T-helper 17 cell (primary cell): ENCODE measurements at regions not wholly inside any gene's neighbourhood (a gene's known extent, or its start where the extent isn't known, plus 50 kb on each side); places are given as distances from the start of the nearest gene placed in this dataset.
"Not testable (repeated sequence)": the region's sequence is repeated elsewhere in the genome, so short reads cannot be mapped to it uniquely, and the experiment has no call there.

Source experiments
- ATAC-seq: fragments of 150-1000 bp; cut with Tn5 transposase; 2 replicates; pipeline ENCODE4 v1.10.0; 2021; ENCODE audit warnings: mild to moderate bottlenecking, moderate library complexity
- DNase-seq, 3 donors: peaks; one replicate each; pipeline versions ENCODE4 v3.0.0 to v3.0.0-alpha.2; 2020 to 2021
- H3K9me3 ChIP-seq: one replicate; pipeline ENCODE4 v1.7.0; 2013; ENCODE audit warnings: low read length, mild to moderate bottlenecking; ENCODE audit not compliant: control insufficient read depth, poor library complexity, severe bottlenecking
- H3K27ac Mint-ChIP-seq: one replicate; pipeline ENCODE4 v1.8.0; 2022; ENCODE audit warnings: mild to moderate bottlenecking, moderate library complexity, mixed read lengths
- H3K27me3 Mint-ChIP-seq: one replicate; pipeline ENCODE4 v1.8.0; 2022; ENCODE audit warnings: mixed read lengths
- H3K36me3 Mint-ChIP-seq: one replicate; pipeline ENCODE4 v1.8.0; 2022; ENCODE audit warnings: low read depth, mixed read lengths
- H3K4me1 Mint-ChIP-seq: one replicate; pipeline ENCODE4 v1.8.0; 2022; ENCODE audit warnings: mild to moderate bottlenecking, mixed read lengths
- H3K4me3 Mint-ChIP-seq: one replicate; pipeline ENCODE4 v1.8.0; 2022; ENCODE audit warnings: mild to moderate bottlenecking, moderate library complexity, mixed read lengths

GRCh38 chr21:9766890-9767591 is 754.3 kb upstream of the TPTE start:
- H3K9me3 ChIP-seq, result peaks cover 11% of the 10 kb centered on the region
- H3K4me1 Mint-ChIP-seq, ATAC-seq, DNase-seq, H3K27me3 Mint-ChIP-seq, H3K36me3 Mint-ChIP-seq, H3K4me3 Mint-ChIP-seq, H3K27ac Mint-ChIP-seq: not testable (repeated sequence)

GRCh38 chr21:9767592-9768375 is 753.6 kb upstream of the TPTE start:
- no peaks in the 10 kb centered on the region for H3K4me1 Mint-ChIP-seq
- peaks cover 11% of the 10 kb centered on the region for H3K9me3 ChIP-seq
- no peak overlapping the region for H3K27ac Mint-ChIP-seq
- H3K27me3 Mint-ChIP-seq, result no peaks in the 10 kb centered on the region
- ATAC-seq (no peak), DNase-seq (no peak)
- H3K4me3 Mint-ChIP-seq, result no peak overlapping the region
- no peaks in the 10 kb centered on the region for H3K36me3 Mint-ChIP-seq

- H3K4me1 Mint-ChIP-seq, ATAC-seq, DNase-seq, H3K36me3 Mint-ChIP-seq, H3K27me3 Mint-ChIP-seq, H3K4me3 Mint-ChIP-seq, H3K9me3 ChIP-seq, H3K27ac Mint-ChIP-seq: not testable (repeated sequence)
These were observed 752.8 kb upstream of the TPTE start for GRCh38 chr21:9768376-9769130.

GRCh38 chr21:9769131-9769498 is 752.3 kb upstream of the TPTE start:
- not testable (repeated sequence) for H3K4me3 Mint-ChIP-seq, ATAC-seq

GRCh38 chr21:9769718-9770690 is 751.4 kb upstream of the TPTE start:
- ATAC-seq, H3K4me3 Mint-ChIP-seq, DNase-seq, H3K9me3 ChIP-seq, H3K4me1 Mint-ChIP-seq, H3K27me3 Mint-ChIP-seq, H3K27ac Mint-ChIP-seq, H3K36me3 Mint-ChIP-seq: not testable (repeated sequence)

More at GRCh38 chr21:9769131-9769498, 752.3 kb upstream of the TPTE start:
- DNase-seq, H3K27me3 Mint-ChIP-seq, H3K9me3 ChIP-seq, H3K36me3 Mint-ChIP-seq, H3K27ac Mint-ChIP-seq, H3K4me1 Mint-ChIP-seq: not testable (repeated sequence)

GRCh38 chr21:9771466-9772347 is 749.7 kb upstream of the TPTE start:
- not testable (repeated sequence) for H3K4me3 Mint-ChIP-seq, H3K36me3 Mint-ChIP-seq, H3K4me1 Mint-ChIP-seq, DNase-seq, H3K27ac Mint-ChIP-seq, H3K27me3 Mint-ChIP-seq, H3K9me3 ChIP-seq, ATAC-seq

- Mint-ChIP-seq H3K27me3 (no peaks in the 10 kb centered on the region), H3K4me3 (no peak overlapping the region), H3K27ac (no peak overlapping the region), H3K36me3 (no peaks in the 10 kb centered on the region), H3K4me1 (no peaks in the 10 kb centered on the region)
- DNase-seq, result no peak
- peaks cover 3% of the 10 kb centered on the region for H3K9me3 ChIP-seq
- no peak for ATAC-seq
These were observed 749.1 kb upstream of the TPTE start for GRCh38 chr21:9772348-9772672.

- H3K36me3 Mint-ChIP-seq, H3K9me3 ChIP-seq, H3K27ac Mint-ChIP-seq, H3K4me3 Mint-ChIP-seq, H3K27me3 Mint-ChIP-seq, DNase-seq, H3K4me1 Mint-ChIP-seq, ATAC-seq: not testable (repeated sequence)
These were observed 748.4 kb upstream of the TPTE start for GRCh38 chr21:9772877-9773420.

- Mint-ChIP-seq H3K4me1 (no peaks in the 10 kb centered on the region), H3K4me3 (no peak overlapping the region), H3K27ac (no peak overlapping the region), H3K36me3 (no peaks in the 10 kb centered on the region), H3K27me3 (no peaks in the 10 kb centered on the region)
- DNase-seq (no peak), ATAC-seq (no peak)
- H3K9me3 ChIP-seq, result peaks cover 3% of the 10 kb centered on the region
These were observed 747.0 kb upstream of the TPTE start for GRCh38 chr21:9774347-9774746.

- H3K4me3 Mint-ChIP-seq, ATAC-seq, H3K9me3 ChIP-seq, H3K27ac Mint-ChIP-seq, H3K4me1 Mint-ChIP-seq, DNase-seq, H3K27me3 Mint-ChIP-seq, H3K36me3 Mint-ChIP-seq: not testable (repeated sequence)
These were observed 746.3 kb upstream of the TPTE start for GRCh38 chr21:9774901-9775593.

GRCh38 chr21:9775877-9776276 is 745.5 kb upstream of the TPTE start:
- DNase-seq, H3K36me3 Mint-ChIP-seq, H3K27ac Mint-ChIP-seq, H3K27me3 Mint-ChIP-seq, H3K4me3 Mint-ChIP-seq, H3K4me1 Mint-ChIP-seq, ATAC-seq, H3K9me3 ChIP-seq: not testable (repeated sequence)
